GM18520 (cell line): ENCODE measurements at regions not wholly inside any gene's neighbourhood (a gene's known extent, or its start where the extent isn't known, plus 50 kb on each side); places are given as distances from the start of the nearest gene placed in this dataset.

Source experiments
- ATAC-seq: cut with Tn5 transposase; IDR thresholded peaks from one replicate; pipeline ENCODE4 v1.9.1; 2021; ENCODE audit not compliant: unreplicated experiment

DNA sequence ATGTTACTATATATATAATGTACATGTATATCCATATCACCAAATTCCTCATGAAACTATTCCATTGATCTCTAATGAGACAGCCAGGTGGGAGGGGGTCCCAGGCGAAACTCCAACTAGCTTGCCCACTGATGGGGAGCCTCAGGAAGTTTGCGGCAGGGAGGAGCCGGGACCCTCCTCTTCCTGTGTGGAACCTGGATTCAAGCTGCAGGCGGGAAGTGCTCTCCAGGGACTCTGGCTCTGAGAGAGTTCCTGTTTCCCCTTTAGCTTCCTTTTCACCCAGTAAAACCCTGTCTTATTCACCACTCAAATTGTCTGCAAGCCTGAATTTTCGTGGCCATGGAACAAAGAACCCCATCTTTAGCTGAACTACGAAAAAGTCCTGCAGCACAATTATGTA lies 152.2 kb downstream of the OPN5 start:
- ATAC-seq = no peak

DNA sequence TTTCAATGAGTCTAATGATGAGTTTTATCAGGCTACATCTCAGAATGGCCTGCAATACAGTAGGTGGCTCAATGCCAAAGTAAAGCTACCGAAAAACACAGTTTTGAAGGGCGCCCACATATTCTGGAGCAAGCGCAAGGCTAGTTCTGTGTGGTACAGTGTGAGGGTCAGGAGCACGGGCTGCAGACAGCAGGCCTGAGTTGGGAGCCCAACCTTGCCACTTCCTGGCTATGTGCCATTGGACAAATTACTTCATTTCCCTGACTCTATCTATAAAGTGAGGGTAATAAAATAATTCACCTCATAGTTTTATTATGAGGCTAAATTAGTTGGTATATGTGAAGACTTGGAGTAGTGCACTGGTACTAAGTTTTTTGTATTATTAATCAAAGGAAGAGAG lies 150.7 kb downstream of the OPN5 start:
- no peak for ATAC-seq

DNA sequence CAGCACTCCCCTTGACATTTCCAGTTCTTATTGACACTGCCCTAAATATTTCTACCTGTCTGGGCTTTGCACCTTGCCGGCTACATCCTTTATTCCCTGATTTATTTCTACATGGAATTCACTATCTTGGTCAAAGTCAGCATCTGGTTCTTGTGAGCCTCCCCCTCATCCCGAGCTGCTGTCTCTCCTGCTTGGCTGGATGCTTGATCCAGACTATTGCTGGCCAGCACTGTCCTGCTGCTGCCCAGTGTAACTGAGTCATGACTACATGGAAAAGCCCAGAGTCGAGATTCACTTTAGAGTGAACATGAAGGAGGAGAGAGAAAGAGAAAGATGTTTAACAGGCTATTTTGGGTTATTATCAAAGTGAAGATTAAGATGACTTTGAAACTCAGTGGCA lies 142.2 kb downstream of the OPN5 start:
- no peak for ATAC-seq

DNA sequence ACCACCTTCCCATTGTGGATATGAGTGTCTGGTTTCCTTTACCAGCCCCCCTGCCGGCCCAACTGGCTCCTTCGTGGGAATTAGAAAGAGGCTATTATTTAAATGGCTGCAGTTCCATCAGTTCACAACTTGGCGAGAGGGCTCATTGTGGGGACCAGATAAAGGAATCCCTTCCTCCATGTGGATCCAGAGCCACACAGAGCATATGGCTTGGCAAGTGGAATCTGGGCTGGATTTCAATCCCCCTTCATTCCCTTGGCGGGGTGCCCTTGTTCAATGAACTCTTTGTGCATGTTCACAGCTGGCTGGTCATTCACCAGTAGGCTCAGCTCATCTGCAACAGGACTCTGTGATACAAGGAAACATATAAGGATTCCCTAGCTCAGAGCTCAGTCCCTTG lies 140.6 kb downstream of the OPN5 start:
- no peak for ATAC-seq

DNA sequence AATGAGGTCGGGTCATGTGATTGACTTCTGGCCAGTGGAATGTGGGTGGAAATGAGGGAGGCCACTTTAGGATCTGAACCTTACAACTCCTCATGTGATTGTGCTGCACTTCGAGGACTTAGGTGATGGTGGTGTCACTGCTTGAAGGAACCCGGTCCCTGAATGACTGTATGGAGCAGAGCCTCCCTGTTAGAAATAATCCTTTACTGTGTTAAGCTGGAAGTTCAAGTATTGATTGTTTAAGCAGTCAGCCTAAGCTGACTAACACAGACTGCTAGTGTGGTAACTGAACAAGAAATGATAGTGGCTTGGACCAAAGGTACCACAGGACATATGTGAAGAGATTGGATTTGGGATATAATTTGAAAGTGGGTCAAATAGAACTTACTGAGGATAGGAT lies 138.0 kb downstream of the OPN5 start:
- ATAC-seq = no peak

DNA sequence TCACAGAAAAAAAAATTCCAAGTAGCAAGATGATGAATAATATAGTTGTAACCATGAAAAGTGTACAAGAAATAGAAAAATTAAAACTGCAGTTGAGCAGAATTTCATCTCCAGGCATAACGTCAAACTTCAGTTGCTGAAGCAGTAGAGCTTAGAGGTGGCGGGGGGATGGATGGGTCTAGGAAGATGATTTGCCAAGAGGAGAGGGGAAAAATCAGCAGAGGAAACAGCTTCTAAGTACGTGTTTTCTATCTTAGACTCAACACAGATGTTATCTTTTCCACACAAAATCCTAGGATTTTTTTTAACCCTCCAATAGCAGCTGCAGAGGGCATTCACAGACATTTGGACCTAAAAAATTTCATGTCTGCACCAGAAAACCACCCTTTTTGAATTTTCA lies 136.0 kb downstream of the OPN5 start:
- ATAC-seq = no peak

DNA sequence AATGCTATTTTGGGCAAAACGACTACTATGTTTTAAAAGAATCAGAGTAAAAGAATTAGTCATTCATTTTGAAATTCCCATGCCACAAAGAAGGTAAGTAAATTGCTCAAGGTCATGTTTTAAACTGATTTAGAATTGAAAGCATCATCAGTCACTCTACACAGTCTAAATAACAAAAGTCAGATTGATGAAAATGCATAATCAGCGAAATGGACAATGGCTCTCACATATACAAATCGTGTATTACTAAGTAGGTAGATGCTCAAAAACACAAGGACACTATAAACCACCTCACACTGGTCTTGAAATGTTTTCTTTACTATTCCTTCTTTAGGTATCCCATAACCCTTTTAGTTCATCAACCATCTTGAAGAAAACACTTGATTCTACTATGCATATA lies 135.4 kb downstream of the OPN5 start:
- ATAC-seq = no peak

DNA sequence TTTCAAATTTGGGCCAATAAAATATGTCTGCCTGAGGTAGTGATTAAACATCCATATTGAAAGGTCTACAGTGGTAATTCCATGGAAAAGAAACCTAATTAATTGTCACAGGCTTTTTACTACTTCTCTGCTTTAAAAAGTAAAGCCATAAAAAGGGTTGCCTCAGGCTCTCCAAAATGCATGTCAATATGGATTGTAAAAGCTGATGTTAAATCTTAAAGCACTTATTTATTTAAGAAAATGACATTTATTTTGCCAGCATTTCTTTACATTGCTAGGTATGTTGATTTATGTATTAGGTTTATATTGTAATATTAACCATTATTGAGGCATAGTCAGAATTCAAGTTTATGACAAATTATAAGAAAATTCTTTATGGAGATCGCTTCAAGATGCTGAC lies 133.2 kb downstream of the OPN5 start:
- ATAC-seq = no peak

DNA sequence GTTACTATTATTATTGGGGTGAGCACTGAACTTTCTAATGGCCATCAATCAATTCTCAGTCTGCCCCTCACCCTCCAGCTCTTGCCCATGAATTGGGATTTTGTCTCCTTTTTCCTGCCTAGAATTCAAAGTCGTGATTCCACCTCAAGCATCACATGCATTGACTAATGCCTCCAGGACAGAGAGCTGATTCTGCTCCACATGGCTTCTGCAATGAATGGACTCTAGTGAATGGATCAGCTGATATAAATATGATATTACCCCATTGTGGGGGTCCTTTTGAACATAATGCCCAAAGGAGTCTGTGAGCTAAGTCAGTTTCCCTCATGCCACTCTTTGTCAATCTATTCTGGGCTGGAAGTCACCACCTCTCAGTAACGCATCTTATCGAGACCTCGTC lies 126.4 kb downstream of the OPN5 start:
- ATAC-seq = no peak

DNA sequence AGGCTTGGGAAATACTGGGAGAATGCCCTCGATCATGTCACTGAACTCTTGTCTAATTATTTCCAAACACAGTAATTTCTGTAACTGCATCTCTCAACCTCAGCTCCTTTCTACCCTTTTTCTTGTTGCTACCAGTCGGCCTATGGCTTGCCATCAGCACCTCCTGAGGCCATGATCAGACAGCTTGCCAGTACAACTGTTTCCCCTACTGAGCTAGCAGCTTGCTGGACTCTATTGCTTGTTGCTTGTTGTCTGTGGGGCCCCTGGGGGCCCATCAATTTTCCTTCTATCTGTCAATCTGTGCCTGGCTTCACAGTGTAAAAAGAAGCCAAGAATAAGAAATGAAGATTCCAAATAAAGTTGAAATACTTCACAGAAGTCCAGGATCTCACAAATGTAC lies 123.9 kb downstream of the OPN5 start:
- ATAC-seq = no peak

DNA sequence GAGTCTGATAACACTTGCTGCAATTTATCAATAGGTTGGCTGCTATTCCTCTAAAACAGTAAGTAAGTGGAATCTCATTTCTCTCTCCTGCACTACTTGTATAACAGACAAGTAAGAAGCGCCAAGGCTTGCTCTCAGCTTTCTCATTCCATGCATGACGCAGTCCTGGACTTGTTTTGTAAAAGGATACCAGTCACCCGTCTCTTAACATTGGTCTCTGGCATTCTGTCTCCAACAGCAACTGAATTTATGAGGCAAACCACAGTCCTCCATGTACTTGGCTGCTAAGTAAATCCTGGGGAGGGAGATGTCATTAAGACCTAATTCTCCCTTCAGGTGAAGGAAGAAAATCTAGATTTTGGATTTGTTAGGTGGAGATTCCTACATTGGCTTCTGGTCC lies 115.4 kb downstream of the OPN5 start:
- ATAC-seq = no peak

DNA sequence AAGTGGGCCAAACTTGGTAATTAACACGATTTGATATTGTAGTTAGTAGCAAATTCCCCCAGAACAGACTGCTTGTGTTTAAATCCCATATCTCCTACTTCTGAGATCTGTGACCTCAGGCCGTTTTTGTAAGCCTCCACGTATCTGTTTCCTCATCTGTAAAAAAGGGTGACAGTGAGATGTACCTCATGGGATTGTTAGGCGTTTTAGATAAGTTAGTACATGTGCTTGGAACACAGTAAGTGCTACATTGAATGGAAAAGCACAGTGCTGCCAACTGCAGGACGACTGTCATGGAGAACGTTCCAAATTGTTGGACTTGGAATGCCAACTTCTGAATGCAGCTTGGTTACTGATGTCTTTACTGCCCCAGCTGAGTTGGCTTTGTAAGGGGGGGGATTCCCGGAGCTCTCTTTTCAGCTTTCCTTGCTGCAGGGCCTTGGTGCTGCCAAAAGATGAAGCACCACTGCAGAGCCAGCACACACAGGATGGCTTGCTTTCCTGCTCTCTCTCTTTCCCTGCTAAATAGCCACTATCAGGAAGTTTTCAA lies 108.6 kb downstream of the OPN5 start:
- ATAC-seq = no peak

DNA sequence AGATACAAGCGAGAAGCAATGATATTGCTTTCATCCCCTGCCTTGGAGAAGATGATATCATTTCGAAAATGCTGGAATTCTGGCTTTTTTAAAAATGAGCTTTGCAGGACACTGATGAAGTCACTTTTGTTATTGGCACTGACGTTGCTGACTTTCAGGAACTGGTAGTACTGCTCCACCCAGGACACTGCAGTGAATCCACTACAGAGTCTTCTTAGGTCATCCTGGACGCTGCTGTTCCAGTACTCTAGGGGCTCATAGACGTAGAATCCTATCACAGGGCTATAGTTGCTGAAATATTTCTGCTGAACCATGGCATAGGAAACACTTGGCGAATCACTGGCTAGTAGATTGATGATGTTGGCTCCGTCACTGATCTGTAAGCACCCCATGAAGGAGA lies 97.2 kb downstream of the OPN5 start:
- ATAC-seq = no peak
